SK-N-SH treated with all-trans-retinoic acid at 6 μM for 48 hours (cell line): ENCODE measurements at regions not wholly inside any gene's neighbourhood (a gene's known extent, or its start where the extent isn't known, plus 50 kb on each side); places are given as distances from the start of the nearest gene placed in this dataset.

Experiments used
- ATAC-seq: fragments of 200-7000 bp; cut with Tn5 transposase; 3 replicates; pipeline ENCODE4 v1.9.1; 2020; ENCODE audit warnings: mild to moderate bottlenecking, moderate library complexity
- ARNTL ChIP-seq: fragments of 450-650 bp; formaldehyde crosslinking; IDR thresholded peaks from 2 replicates; pipeline ENCODE4 v1.5.0; 2020; ENCODE audit warnings: low read depth, mild to moderate bottlenecking, moderate library complexity, borderline replicate concordance
- BACH2 ChIP-seq: fragments of 250-450 bp; sonication (Bioruptor Pico); IDR thresholded peaks from 2 replicates; pipeline ENCODE4 v1.9.0; 2021; ENCODE audit warnings: mild to moderate bottlenecking, borderline replicate concordance
- CSDC2 ChIP-seq: fragments of 250-450 bp; sonication (Bioruptor Pico); IDR thresholded peaks from 2 replicates; pipeline ENCODE4 v1.5.0; 2020; ENCODE audit warnings: mild to moderate bottlenecking, moderate library complexity
- ESRRG ChIP-seq: fragments of 250-450 bp; sonication (Bioruptor Pico); IDR thresholded peaks from 2 replicates; pipeline ENCODE4 v1.6.1; 2021; ENCODE audit warnings: mild to moderate bottlenecking
- GLIS3 ChIP-seq: fragments of 250-450 bp; sonication (Bioruptor Pico); IDR thresholded peaks from 2 replicates; pipeline ENCODE4 v1.5.0; 2020; ENCODE audit warnings: mild to moderate bottlenecking, moderate library complexity
- ISL1 ChIP-seq: fragments of 250-450 bp; sonication (Bioruptor Pico); IDR thresholded peaks from 2 replicates; pipeline ENCODE4 v2.1.2; 2022; ENCODE audit warnings: mild to moderate bottlenecking, moderate library complexity
- PPARA ChIP-seq: fragments of 250-450 bp; sonication (Bioruptor Pico); IDR thresholded peaks from 2 replicates; pipeline ENCODE4 v1.5.0; 2020; ENCODE audit warnings: mild to moderate bottlenecking, borderline replicate concordance
- RARB ChIP-seq: fragments of 250-450 bp; sonication (Bioruptor Pico); IDR thresholded peaks from 2 replicates; pipeline ENCODE4 v1.8.0; 2021; ENCODE audit warnings: mild to moderate bottlenecking, moderate library complexity
- SNAI2 ChIP-seq: fragments of 250-450 bp; sonication (Bioruptor Pico); IDR thresholded peaks from 2 replicates; pipeline ENCODE4 v1.5.0; 2020; ENCODE audit warnings: mild to moderate bottlenecking, moderate library complexity
- TCF4 ChIP-seq: fragments of 250-450 bp; sonication (Bioruptor Pico); IDR thresholded peaks from 2 replicates; pipeline ENCODE4 v1.8.0; 2021; ENCODE audit warnings: mild to moderate bottlenecking, moderate library complexity, borderline replicate concordance
- TOX ChIP-seq: fragments of 250-450 bp; sonication (Bioruptor Pico); IDR thresholded peaks from 2 replicates; pipeline ENCODE4 v1.8.0; 2021; ENCODE audit warnings: mild to moderate bottlenecking, moderate library complexity, borderline replicate concordance
- ZFP3 ChIP-seq: fragments of 250-450 bp; sonication (Bioruptor Pico); IDR thresholded peaks from 2 replicates; pipeline ENCODE4 v1.5.0; 2020; ENCODE audit warnings: mild to moderate bottlenecking, moderate library complexity
- ZFP30 ChIP-seq: fragments of 450-650 bp; formaldehyde crosslinking; IDR thresholded peaks from 2 replicates; pipeline ENCODE4 v1.5.0; 2022; ENCODE audit warnings: mild to moderate bottlenecking, moderate library complexity
- ZNF565 ChIP-seq: fragments of 450-650 bp; formaldehyde crosslinking; conservative IDR thresholded peaks from 2 replicates; pipeline ENCODE4 v1.5.0; 2020; ENCODE audit warnings: low read depth, mild to moderate bottlenecking, moderate library complexity
- ZNF8 ChIP-seq: fragments of 450-650 bp; formaldehyde crosslinking; IDR thresholded peaks from 2 replicates; pipeline ENCODE4 v1.5.0; 2020; ENCODE audit warnings: mild to moderate bottlenecking, moderate library complexity
- TF ChIP-seq, protein P1 (sequence below): fragments of 250-450 bp; sonication (Bioruptor Pico); IDR thresholded peaks from 2 replicates; pipeline ENCODE4 v1.5.1; 2020; ENCODE audit warnings: low read depth, mild to moderate bottlenecking, moderate library complexity
- TF ChIP-seq, protein P2 (sequence below): fragments of 250-450 bp; sonication (Bioruptor Pico); IDR thresholded peaks from 2 replicates; pipeline ENCODE4 v1.8.0; 2021; ENCODE audit warnings: low read depth, mild to moderate bottlenecking, moderate library complexity, borderline replicate concordance
- TF ChIP-seq, protein P3 (sequence below): fragments of 250-450 bp; sonication (Bioruptor Pico); IDR thresholded peaks from 2 replicates; pipeline ENCODE4 v1.5.1; 2021; ENCODE audit warnings: mild to moderate bottlenecking, moderate library complexity
- TF ChIP-seq, protein P4 (sequence below): fragments of 250-450 bp; sonication (Bioruptor Pico); IDR thresholded peaks from 2 replicates; pipeline ENCODE4 v1.5.0; 2020; ENCODE audit warnings: mild to moderate bottlenecking, moderate library complexity

DNA sequence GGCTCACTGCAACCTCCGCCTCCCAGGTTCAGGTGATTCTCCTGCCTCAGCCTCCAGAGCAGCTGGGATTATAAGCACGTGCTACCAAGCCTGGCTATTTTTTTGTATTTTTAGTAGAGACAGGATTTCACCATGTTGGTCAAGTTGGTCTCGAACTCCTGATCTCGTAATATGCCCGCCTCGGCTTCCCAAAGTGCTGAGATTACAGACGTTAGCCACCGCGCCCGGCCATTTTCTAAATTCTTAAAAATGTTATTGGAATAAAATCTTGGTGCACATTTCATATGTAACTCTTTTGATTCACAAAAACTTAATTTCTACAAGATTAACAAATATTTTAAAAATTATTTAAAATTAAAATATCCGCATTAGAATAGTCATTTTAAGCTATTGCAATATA, 1480.3 kb upstream of the SPRY2 start (continued):
- TF ChIP-seq, protein P1, sequence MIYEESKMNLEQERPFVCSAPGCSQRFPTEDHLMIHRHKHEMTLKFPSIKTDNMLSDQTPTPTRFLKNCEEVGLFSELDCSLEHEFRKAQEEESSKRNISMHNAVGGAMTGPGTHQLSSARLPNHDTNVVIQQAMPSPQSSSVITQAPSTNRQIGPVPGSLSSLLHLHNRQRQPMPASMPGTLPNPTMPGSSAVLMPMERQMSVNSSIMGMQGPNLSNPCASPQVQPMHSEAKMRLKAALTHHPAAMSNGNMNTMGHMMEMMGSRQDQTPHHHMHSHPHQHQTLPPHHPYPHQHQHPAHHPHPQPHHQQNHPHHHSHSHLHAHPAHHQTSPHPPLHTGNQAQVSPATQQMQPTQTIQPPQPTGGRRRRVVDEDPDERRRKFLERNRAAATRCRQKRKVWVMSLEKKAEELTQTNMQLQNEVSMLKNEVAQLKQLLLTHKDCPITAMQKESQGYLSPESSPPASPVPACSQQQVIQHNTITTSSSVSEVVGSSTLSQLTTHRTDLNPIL (CRISPR knock-in tag): no peak
- TF ChIP-seq, all 23 proteins: peak for 0

DNA sequence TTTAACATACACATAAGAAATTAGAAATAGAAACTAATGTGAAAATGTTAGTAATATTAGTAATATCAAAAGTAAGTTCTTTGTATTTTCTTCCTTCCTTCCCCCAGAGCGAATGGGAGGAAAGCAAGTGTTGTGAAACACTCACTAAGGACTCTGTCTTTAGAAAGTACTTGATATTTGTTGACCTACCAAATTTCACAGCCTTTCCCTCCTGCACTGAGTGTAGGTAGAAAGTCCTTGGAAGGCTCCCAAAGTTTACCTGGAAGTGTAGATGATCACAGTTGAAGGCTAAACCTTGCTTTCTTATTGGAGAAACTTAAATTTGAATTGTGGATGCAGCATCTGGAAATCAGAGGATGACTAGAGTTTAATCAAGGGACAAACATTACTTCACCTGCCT, 1459.5 kb upstream of the SPRY2 start:
- no peak for ATAC-seq
- TF ChIP-seq, protein P2, sequence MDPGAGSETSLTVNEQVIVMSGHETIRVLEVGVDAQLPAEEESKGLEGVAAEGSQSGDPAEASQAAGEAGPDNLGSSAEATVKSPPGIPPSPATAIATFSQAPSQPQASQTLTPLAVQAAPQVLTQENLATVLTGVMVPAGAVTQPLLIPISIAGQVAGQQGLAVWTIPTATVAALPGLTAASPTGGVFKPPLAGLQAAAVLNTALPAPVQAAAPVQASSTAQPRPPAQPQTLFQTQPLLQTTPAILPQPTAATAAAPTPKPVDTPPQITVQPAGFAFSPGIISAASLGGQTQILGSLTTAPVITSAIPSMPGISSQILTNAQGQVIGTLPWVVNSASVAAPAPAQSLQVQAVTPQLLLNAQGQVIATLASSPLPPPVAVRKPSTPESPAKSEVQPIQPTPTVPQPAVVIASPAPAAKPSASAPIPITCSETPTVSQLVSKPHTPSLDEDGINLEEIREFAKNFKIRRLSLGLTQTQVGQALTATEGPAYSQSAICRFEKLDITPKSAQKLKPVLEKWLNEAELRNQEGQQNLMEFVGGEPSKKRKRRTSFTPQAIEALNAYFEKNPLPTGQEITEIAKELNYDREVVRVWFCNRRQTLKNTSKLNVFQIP (CRISPR knock-in tag): no peak
- TF ChIP-seq CSDC2 (CRISPR knock-in tag) (no peak), ZNF8 (no peak), SNAI2 (CRISPR knock-in tag) (no peak), TCF4 (CRISPR knock-in tag) (no peak), ZFP3 (CRISPR knock-in tag) (no peak), ZFP30 (CRISPR knock-in tag) (no peak), TOX (CRISPR knock-in tag) (no peak), GLIS3 (no peak), ISL1 (no peak), BACH2 (no peak), ZNF565 (CRISPR knock-in tag) (no peak), RARB (CRISPR knock-in tag) (no peak), PPARA (CRISPR knock-in tag) (no peak)
- TF ChIP-seq, protein P1 (CRISPR knock-in tag): no peak
- TF ChIP-seq, protein P3, sequence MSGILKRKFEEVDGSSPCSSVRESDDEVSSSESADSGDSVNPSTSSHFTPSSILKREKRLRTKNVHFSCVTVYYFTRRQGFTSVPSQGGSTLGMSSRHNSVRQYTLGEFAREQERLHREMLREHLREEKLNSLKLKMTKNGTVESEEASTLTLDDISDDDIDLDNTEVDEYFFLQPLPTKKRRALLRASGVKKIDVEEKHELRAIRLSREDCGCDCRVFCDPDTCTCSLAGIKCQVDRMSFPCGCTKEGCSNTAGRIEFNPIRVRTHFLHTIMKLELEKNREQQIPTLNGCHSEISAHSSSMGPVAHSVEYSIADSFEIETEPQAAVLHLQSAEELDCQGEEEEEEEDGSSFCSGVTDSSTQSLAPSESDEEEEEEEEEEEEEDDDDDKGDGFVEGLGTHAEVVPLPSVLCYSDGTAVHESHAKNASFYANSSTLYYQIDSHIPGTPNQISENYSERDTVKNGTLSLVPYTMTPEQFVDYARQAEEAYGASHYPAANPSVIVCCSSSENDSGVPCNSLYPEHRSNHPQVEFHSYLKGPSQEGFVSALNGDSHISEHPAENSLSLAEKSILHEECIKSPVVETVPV: no peak
- TF ChIP-seq, protein P4, sequence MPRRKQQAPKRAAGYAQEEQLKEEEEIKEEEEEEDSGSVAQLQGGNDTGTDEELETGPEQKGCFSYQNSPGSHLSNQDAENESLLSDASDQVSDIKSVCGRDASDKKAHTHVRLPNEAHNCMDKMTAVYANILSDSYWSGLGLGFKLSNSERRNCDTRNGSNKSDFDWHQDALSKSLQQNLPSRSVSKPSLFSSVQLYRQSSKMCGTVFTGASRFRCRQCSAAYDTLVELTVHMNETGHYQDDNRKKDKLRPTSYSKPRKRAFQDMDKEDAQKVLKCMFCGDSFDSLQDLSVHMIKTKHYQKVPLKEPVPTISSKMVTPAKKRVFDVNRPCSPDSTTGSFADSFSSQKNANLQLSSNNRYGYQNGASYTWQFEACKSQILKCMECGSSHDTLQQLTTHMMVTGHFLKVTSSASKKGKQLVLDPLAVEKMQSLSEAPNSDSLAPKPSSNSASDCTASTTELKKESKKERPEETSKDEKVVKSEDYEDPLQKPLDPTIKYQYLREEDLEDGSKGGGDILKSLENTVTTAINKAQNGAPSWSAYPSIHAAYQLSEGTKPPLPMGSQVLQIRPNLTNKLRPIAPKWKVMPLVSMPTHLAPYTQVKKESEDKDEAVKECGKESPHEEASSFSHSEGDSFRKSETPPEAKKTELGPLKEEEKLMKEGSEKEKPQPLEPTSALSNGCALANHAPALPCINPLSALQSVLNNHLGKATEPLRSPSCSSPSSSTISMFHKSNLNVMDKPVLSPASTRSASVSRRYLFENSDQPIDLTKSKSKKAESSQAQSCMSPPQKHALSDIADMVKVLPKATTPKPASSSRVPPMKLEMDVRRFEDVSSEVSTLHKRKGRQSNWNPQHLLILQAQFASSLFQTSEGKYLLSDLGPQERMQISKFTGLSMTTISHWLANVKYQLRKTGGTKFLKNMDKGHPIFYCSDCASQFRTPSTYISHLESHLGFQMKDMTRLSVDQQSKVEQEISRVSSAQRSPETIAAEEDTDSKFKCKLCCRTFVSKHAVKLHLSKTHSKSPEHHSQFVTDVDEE (CRISPR knock-in tag): no peak

DNA sequence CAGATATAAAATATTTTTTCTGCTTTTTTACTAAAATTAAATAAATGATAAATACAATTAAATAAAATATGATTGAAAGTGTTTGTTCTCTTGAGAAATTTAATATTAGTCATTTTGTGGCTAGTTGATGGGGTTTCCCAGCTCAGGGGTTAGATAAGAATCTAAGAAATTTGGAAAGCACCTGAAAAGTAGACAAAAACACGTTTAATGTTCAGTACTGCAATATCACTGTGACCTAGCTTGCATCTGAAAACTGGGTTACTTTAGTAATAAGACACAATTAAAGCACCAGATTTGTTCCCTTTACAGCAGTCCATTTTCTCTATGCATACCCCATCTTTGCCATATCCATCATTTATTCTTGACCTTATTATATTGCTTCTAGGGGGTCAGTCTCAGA, 1454.8 kb upstream of the SPRY2 start:
- no peak for TF ChIP-seq ARNTL (CRISPR knock-in tag)
- TF ChIP-seq ESRRG (CRISPR knock-in tag): no peak
- TF ChIP-seq, protein P1 (CRISPR knock-in tag): no peak
- TF ChIP-seq GLIS3: no peak
- TF ChIP-seq, protein P2 (CRISPR knock-in tag): no peak
- TF ChIP-seq RARB (CRISPR knock-in tag): no peak
- TF ChIP-seq TCF4 (CRISPR knock-in tag): no peak
- TF ChIP-seq PPARA (CRISPR knock-in tag): no peak
- TF ChIP-seq ISL1: no peak
- ATAC-seq: no peak
